ENCODE measurements at regions not wholly inside any gene's neighbourhood (a gene's known extent, or its start where the extent isn't known, plus 50 kb on each side); places are given as distances from the start of the nearest gene placed in this dataset.
"Not testable (repeated sequence)": the region's sequence is repeated elsewhere in the genome, so short reads cannot be mapped to it uniquely, and the experiment has no call there.

DNA sequence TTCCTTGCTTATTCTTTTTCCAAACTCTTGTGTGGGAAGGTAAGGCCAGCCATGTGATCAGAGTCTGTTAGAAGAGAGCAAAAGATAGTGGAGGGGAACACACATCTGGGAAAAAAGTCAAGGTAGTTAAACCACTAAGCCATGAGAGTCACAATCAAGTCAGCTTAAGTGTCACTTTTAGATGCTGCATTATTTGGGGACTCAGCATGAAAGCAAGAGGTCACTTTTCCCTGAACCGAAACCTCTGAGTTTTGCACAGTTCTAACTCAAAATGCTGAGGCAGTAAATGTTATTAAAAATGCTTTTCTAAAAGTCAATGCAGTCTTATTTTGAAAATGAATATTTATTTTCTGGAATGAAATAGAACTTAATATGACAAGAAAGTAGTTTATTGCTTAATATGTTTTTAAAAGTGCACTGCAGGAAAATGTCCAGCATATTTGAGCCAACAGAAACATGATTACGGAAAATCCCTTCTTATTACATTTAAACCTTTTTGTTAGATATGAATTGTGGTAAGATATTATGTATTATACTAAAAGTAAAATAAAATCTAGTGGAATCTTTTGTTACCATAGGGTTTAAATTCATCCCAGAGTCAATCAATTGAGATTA is 69.3 kb downstream of the RBM11 start:
- Histone ChIP-seq H3K27ac (ENCODE audit: low read length) (no peak overlapping the region), H3K27me3 (ENCODE audit: control insufficient read depth, insufficient read depth, low read length) (peaks cover 5% of the 10 kb centered on the region)

DNA sequence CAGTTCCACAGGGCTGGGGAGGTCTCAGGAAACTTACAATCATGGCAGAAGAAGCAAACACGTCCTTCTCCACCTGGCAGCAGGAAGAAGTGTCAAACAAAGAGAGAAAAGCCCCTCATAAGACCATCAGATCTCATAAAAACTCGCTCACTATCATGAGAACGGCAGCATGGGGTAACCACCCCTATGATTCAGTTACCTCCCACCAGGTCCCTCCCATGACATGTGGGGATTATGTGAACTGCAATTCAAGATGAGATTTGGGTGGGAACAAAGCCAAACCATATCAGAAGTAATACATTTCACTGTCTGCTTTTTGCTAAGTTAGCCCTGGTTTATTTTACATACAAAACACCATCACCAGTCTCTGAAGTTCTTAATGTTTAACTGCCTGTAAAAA is 68.5 kb downstream of the RBM11 start:
- Histone ChIP-seq H3K4me1 (ENCODE audit: control insufficient read depth, low read depth, low read length) (peaks cover 19% of the 10 kb centered on the region), H3K27ac (ENCODE audit: low read length) (no peak overlapping the region)

More for the DNA sequence above, 69.3 kb downstream of the RBM11 start:
- no peak overlapping the region for H3K9ac ChIP-seq (ENCODE audit: low read length)
- no peaks in the 10 kb centered on the region for H3K9me3 ChIP-seq (ENCODE audit: control insufficient read depth, low read depth, low read length)
- no peak overlapping the region for H3K4me3 ChIP-seq (ENCODE audit: low read length)
- H3K36me3 ChIP-seq (ENCODE audit: control insufficient read depth, low read depth, low read length), result no peaks in the 10 kb centered on the region
- peaks cover 13% of the 10 kb centered on the region for H3K4me1 ChIP-seq (ENCODE audit: control insufficient read depth, low read depth, low read length)

DNA sequence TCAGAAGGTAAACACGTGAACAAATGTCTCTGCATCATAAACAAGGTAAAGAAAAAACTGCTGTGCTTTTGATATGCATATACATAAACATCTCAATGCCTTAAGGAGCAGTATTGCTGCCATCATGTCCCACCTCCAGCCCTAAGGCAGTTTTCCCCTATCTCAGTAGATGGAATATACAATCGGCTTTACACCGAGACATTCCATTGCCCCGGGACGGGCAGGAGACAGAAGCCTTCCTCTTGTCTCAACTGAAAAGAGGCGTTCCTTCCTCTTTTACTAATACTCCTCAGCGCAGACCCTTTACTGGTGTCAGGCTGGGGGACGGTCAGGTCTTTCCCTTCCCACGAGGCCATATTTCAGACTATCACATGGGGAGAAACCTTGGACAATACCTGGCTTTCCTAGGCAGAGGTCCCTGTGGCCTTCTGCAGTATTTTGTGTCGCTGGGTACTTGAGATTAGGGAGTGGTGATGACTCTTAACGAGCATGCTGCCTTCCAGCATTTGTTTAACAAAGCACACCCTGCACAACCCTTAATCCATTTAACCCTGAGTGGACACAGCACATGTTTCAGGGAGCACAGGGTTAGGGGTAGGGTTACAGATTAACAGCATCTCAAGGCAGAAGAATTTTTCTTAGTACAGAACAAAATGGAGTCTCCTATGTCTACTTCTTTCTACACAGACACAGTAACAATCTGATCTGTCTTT is 65.4 kb downstream of the RBM11 start:
- Histone ChIP-seq H3K4me1 (ENCODE audit: control insufficient read depth, low read depth, low read length) (peaks cover 19% of the 10 kb centered on the region), H3K9ac (ENCODE audit: low read length) (peak overlapping the region; percentile 6), H3K4me3 (ENCODE audit: low read length) (peak overlapping the region; percentile 52)
- H3K9me3 ChIP-seq (ENCODE audit: control insufficient read depth, low read depth, low read length); H3K27ac ChIP-seq (ENCODE audit: low read length); H3K27me3 ChIP-seq (ENCODE audit: control insufficient read depth, insufficient read depth, low read length); H3K36me3 ChIP-seq (ENCODE audit: control insufficient read depth, low read depth, low read length): not testable (repeated sequence)

More for the DNA sequence above, 68.5 kb downstream of the RBM11 start:
- Histone ChIP-seq H3K36me3 (ENCODE audit: control insufficient read depth, low read depth, low read length) (no peaks in the 10 kb centered on the region), H3K9ac (ENCODE audit: low read length) (no peak overlapping the region), H3K4me3 (ENCODE audit: low read length) (no peak overlapping the region), H3K27me3 (ENCODE audit: control insufficient read depth, insufficient read depth, low read length) (peaks cover 6% of the 10 kb centered on the region), H3K9me3 (ENCODE audit: control insufficient read depth, low read depth, low read length) (no peaks in the 10 kb centered on the region)
